ENCODE measurements at regions not wholly inside any gene's neighbourhood (a gene's known extent, or its start where the extent isn't known, plus 50 kb on each side); places are given as distances from the start of the nearest gene placed in this dataset.
"Not testable (repeated sequence)": the region's sequence is repeated elsewhere in the genome, so short reads cannot be mapped to it uniquely, and the experiment has no call there.

GRCh38 chr3:34094280-34094679, 295.9 kb downstream of the PDCD6IP start:
- TF ChIP-seq CTCF (optimal IDR thresholded peaks at IDR 0.05 in 1 of 3, IDR thresholded peaks at IDR 0.05 in 1 of 3, conservative IDR thresholded peaks at IDR 0.05 in 1 of 3; ENCODE audit: extremely low read depth in 1 of 3, insufficient read depth in 2 of 3, low read length in 3 of 3); EZH2 (IDR thresholded peaks at IDR 0.05; ENCODE audit: low read length): not testable (repeated sequence)

Measured in keratinocyte (primary cell).